Heart left ventricle (tissue), 13 donors: ENCODE measurements at regions not wholly inside any gene's neighbourhood (a gene's known extent, or its start where the extent isn't known, plus 50 kb on each side); places are given as distances from the start of the nearest gene placed in this dataset.

ENCODE experiments used
- CTCF ChIP-seq, 12 donors: fragments of 200-600 bp; sonication (generic) in 4 of 12; IDR thresholded peaks; one replicate each; pipeline versions ENCODE4 v1.5.0 to v1.8.0; 2018 to 2022; ENCODE audit warnings: antibody characterized with exemption in 12 of 12, mild to moderate bottlenecking in 5 of 12
- POLR2A ChIP-seq, 2 donors: fragments of 450-650 bp; IDR thresholded peaks; one replicate each; pipeline ENCODE4 v1.6.1; 2017; ENCODE audit warnings: antibody characterized with exemption in 2 of 2, mild to moderate bottlenecking in 2 of 2, moderate library complexity in 2 of 2
- donor health status: ischemic (EF 13 %, LVEDD 7.1; RV severe dilation, severe dysfunction).
- donor health status: DM: no; HTN: yes; CAD: no.
- donor health status: DM: no; HTN: no; CAD: no.
- donor health status: ischemic (EF 25% LVEDD 6.9; RV normal size, moderate dysfunction).
- donor health status: ischemic (EF 25% LVEDD 5.7; RV mildly dilated, moderate dysfunction).
- donor health status: ischemic (EF 35%, LVEDD 5.7; RV mildly dilated, moderate dysfunction).
- donor health status: nonischemic (EF 11% LVEDD 7.7; RV severe dilation, severe dysfunction).
- donor health status: DM: yes; HTN: yes; CAD: no.
- donor health status: PGD.
- donor health status: ischemic (EF 29% LVEDD 5.4; RV normal size, mild dysfunction).
- donor health status: nonischemic (EF 23%, LVEDD 6.1; RV moderate dilation, normal function).

- TF ChIP-seq CTCF (IDR thresholded peaks at IDR 0.05): no peak
- no peak for TF ChIP-seq POLR2A (IDR thresholded peaks at IDR 0.05)
Measured at GRCh38 chr4:104743215-104743653, 248.5 kb upstream of the CXXC4 start.
